ENCODE measurements at regions not wholly inside any gene's neighbourhood (a gene's known extent, or its start where the extent isn't known, plus 50 kb on each side); places are given as distances from the start of the nearest gene placed in this dataset.

- Histone ChIP-seq H3K4me1 (no peaks in the 10 kb centered on the region), H3K27me3 (peaks cover 0 to 18% (median 4%) of the 10 kb centered on the region in 7 donors), H3K27ac (no peak overlapping the region), H3K4me3 (no peak overlapping the region), H3K36me3 (no peaks in the 10 kb centered on the region), H3K9me3 (no peaks in the 10 kb centered on the region)
- 57 to 58% methylated on average over 6 of the region's 6 CpGs for WGBS, 2 donors
- TF ChIP-seq CTCF (IDR thresholded peaks at IDR 0.05): no peak
- intact Hi-C loops (cut with DNase I): no loop called here
- DNase-seq (no peak), ATAC-seq (no peak)
These were observed 287.8 kb upstream of the SHH start for GRCh38 chr7:156100086-156100485.

GRCh38 chr7:156099085-156099484 is 286.8 kb upstream of the SHH start:
- ATAC-seq (no peak), DNase-seq (no peak)
- H3K9me3 ChIP-seq: no peaks in the 10 kb centered on the region
- peaks cover 0 to 28% (median 14%) of the 10 kb centered on the region in 7 donors for H3K27me3 ChIP-seq
- H3K36me3 ChIP-seq: no peaks in the 10 kb centered on the region
- TF ChIP-seq CTCF (IDR thresholded peaks at IDR 0.05): no peak
- WGBS, 2 donors: 88% methylated on average over 10 of the region's 10 CpGs
- no peaks in the 10 kb centered on the region for H3K4me1 ChIP-seq
- intact Hi-C loops (cut with DNase I): no loop called here
- no peak overlapping the region for H3K4me3 ChIP-seq
- no peak overlapping the region for H3K27ac ChIP-seq

GRCh38 chr7:156096771-156097538 is 284.7 kb upstream of the SHH start:
- H3K27me3 ChIP-seq: peaks cover 0 to 32% (median 20%) of the 10 kb centered on the region in 7 donors
- intact Hi-C loops (cut with DNase I): no loop called here
- no peaks in the 10 kb centered on the region for H3K4me1 ChIP-seq
- WGBS, 2 donors: 67 to 77% methylated on average over 20 of the region's 20 CpGs
- no peak overlapping the region for H3K27ac ChIP-seq
- H3K9me3 ChIP-seq: no peaks in the 10 kb centered on the region
- no peak overlapping the region for H3K4me3 ChIP-seq
- no peaks in the 10 kb centered on the region for H3K36me3 ChIP-seq
- no peak for TF ChIP-seq CTCF (IDR thresholded peaks at IDR 0.05)
- ATAC-seq (no peak), DNase-seq (no peak)

GRCh38 chr7:156095908-156096539 is 283.8 kb upstream of the SHH start:
- Histone ChIP-seq H3K27ac (no peak overlapping the region), H3K36me3 (no peaks in the 10 kb centered on the region), H3K4me3 (no peak overlapping the region), H3K4me1 (no peaks in the 10 kb centered on the region), H3K27me3 (peaks cover 0 to 37% (median 20%) of the 10 kb centered on the region in 7 donors), H3K9me3 (no peaks in the 10 kb centered on the region)
- ATAC-seq (no peak), DNase-seq (no peak)
- 69 to 70% methylated on average over 9 of the region's 9 CpGs for WGBS, 2 donors
- intact Hi-C loops (cut with DNase I): no loop called here
- no peak for TF ChIP-seq CTCF (IDR thresholded peaks at IDR 0.05)

All from heart right ventricle (tissue), 16 donors.